Loucy (cell line): ENCODE measurements at regions not wholly inside any gene's neighbourhood (a gene's known extent, or its start where the extent isn't known, plus 50 kb on each side); places are given as distances from the start of the nearest gene placed in this dataset.

ENCODE experiments used
- H2AFZ ChIP-seq: fragments of 200-600 bp; sonication (generic); 2 replicates; pipeline ENCODE4 v1.6.0; 2016; ENCODE audit warnings: antibody characterized with exemption, mild to moderate bottlenecking, low read length, moderate library complexity
- H3F3A ChIP-seq: fragments of 200-600 bp; 2 replicates; pipeline ENCODE4 v1.6.0; 2016; ENCODE audit warnings: antibody characterized with exemption, low read depth, mild to moderate bottlenecking
- H3K27me3 ChIP-seq: fragments of 200-600 bp; sonication (generic); 2 replicates; pipeline ENCODE4 v1.6.1; 2014; ENCODE audit warnings: low read length, mild to moderate bottlenecking; ENCODE audit not compliant: insufficient read depth, poor library complexity, severe bottlenecking
- H3K36me3 ChIP-seq: fragments of 200-600 bp; sonication (generic); 2 replicates; pipeline ENCODE4 v1.6.1; 2016; ENCODE audit warnings: low read length; ENCODE audit not compliant: insufficient read depth
- H3K4me1 ChIP-seq: fragments of 200-600 bp; sonication (generic); 2 replicates; pipeline ENCODE4 v1.5.1; 2014; ENCODE audit warnings: low read length, mild to moderate bottlenecking; ENCODE audit not compliant: insufficient read depth, poor library complexity, severe bottlenecking
- H3K4me2 ChIP-seq: fragments of 200-600 bp; sonication (generic); 2 replicates; pipeline ENCODE4 v1.6.0; 2014; ENCODE audit warnings: antibody characterized with exemption, low read length, low read depth, mild to moderate bottlenecking; ENCODE audit not compliant: poor library complexity, severe bottlenecking
- H3K4me3 ChIP-seq: fragments of 200-600 bp; sonication (generic); 2 replicates; pipeline ENCODE4 v1.5.1; 2014; ENCODE audit warnings: low read length, mild to moderate bottlenecking, mixed read lengths; ENCODE audit not compliant: poor library complexity, severe bottlenecking
- H3K79me2 ChIP-seq: fragments of 200-600 bp; sonication (generic); 2 replicates; pipeline ENCODE4 v1.6.1; 2014; ENCODE audit warnings: low read length; ENCODE audit not compliant: insufficient read depth
- H3K9ac ChIP-seq: fragments of 200-600 bp; sonication (generic); 2 replicates; pipeline ENCODE4 v1.6.0; 2014; ENCODE audit warnings: mild to moderate bottlenecking, low read depth, low read length, moderate library complexity; ENCODE audit not compliant: poor library complexity, severe bottlenecking
- H3K9me2 ChIP-seq: fragments of 200-600 bp; sonication (generic); replicated peaks from 2 replicates; pipeline ENCODE4 v1.6.1; 2016; ENCODE audit warnings: low read depth, low read length, mixed read lengths
- H3K9me3 ChIP-seq: fragments of 200-600 bp; sonication (generic); 2 replicates; pipeline ENCODE4 v1.6.1; 2014; ENCODE audit warnings: mild to moderate bottlenecking, antibody characterized with exemption, low read length, low read depth; ENCODE audit not compliant: insufficient read depth
- H4K20me1 ChIP-seq: fragments of 200-600 bp; sonication (generic); 2 replicates; pipeline ENCODE4 v1.6.0; 2014; ENCODE audit warnings: antibody characterized with exemption, low read length, mild to moderate bottlenecking; ENCODE audit not compliant: insufficient read depth, poor library complexity, severe bottlenecking
- CTCF ChIP-seq: fragments of 200-600 bp; sonication (generic); conservative IDR thresholded peaks from 2 replicates; pipeline ENCODE4 v1.5.1; 2014; ENCODE audit warnings: mild to moderate bottlenecking, antibody characterized with exemption, low read length
- EZH2phosphoT487 ChIP-seq: fragments of 200-600 bp; IDR thresholded peaks from 2 replicates; pipeline ENCODE4 v1.6.1; 2018; ENCODE audit warnings: antibody characterized with exemption, mild to moderate bottlenecking, moderate library complexity, borderline replicate concordance

DNA sequence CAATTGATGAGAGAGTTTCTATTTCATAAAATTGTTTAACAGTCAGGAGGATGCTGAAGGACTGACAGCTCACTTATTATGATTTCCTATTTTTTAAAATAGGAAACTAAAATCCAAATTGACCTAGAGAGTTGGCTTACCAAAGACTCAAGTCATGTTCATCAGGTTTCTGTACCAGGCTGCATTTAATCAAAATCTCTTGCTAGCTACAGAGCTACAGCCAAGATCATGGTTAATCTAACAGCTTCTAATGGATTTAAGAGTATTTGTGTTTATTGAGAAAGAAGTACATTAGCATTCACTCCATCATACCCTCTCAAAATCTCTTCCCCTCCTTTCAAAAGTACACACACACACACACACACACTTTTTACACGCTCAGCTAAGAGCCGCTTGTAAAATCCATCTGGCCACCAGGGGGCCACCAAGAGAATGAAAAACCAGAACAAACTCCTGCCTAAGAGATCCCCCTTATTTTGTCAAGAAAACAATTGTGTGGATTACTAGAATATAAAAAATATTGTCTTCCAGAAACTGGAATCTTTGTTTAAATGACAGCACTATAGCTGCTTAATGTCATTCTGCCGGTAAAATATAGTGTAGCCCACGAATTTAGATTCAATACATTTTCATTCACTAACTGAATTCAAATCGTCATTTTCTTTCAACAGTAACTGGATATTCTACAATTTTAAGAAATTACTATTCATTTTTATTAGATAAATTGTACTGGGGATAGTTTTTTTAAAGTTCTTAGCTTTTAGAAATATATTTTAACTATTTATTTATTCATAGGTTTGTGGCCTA lies 334.0 kb downstream of the BTG1 start:
- no peaks in the 10 kb centered on the region for H3F3A ChIP-seq
- no peak overlapping the region for H2AFZ ChIP-seq
- H3K79me2 ChIP-seq = no peaks in the 10 kb centered on the region
- no peaks in the 10 kb centered on the region for H3K4me1 ChIP-seq
- H3K9me2 ChIP-seq = no peaks in the 10 kb centered on the region
- no peak for TF ChIP-seq EZH2phosphoT487
- peak; percentile 93 for TF ChIP-seq CTCF
- H3K9me3 ChIP-seq = no peaks in the 10 kb centered on the region
- no peak overlapping the region for H3K4me2 ChIP-seq
- no peaks in the 10 kb centered on the region for H4K20me1 ChIP-seq
- no peaks in the 10 kb centered on the region for H3K36me3 ChIP-seq
- H3K27me3 ChIP-seq = no peaks in the 10 kb centered on the region
- H3K9ac ChIP-seq = no peak overlapping the region
- H3K4me3 ChIP-seq = no peak overlapping the region

- H2AFZ ChIP-seq = no peak overlapping the region
- TF ChIP-seq EZH2phosphoT487 = no peak
- no peak for TF ChIP-seq CTCF
- H3K79me2 ChIP-seq = no peaks in the 10 kb centered on the region
- H3K4me1 ChIP-seq = no peaks in the 10 kb centered on the region
- H3F3A ChIP-seq = no peaks in the 10 kb centered on the region
- no peaks in the 10 kb centered on the region for H3K9me2 ChIP-seq
- H3K9me3 ChIP-seq = no peaks in the 10 kb centered on the region
- H3K27me3 ChIP-seq = no peaks in the 10 kb centered on the region
- no peak overlapping the region for H3K9ac ChIP-seq
- H3K4me3 ChIP-seq = no peak overlapping the region
- H4K20me1 ChIP-seq = no peaks in the 10 kb centered on the region
- H3K4me2 ChIP-seq = no peak overlapping the region
- no peaks in the 10 kb centered on the region for H3K36me3 ChIP-seq
Observed at GRCh38 chr12:91810531-91811451, 334.9 kb downstream of the BTG1 start.

DNA sequence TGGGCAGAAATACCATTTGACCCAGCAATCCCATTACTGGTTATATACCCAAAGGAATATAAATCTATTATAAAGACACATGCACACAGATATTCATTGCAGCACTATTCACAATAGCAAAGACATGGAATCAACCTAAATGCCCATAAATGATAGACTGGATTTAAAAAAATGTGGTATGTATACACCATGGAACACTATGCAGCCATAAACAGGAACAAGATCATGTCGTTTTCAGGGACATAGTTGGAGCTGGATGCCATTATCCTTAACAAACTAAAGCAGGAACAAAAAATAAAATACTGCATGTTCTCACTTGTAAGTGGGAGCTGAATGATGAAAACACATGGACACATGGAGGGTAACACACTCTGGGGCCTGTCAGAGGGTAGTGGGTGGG lies 335.6 kb downstream of the BTG1 start:
- H3F3A ChIP-seq = no peaks in the 10 kb centered on the region
- H3K79me2 ChIP-seq = no peaks in the 10 kb centered on the region
- H3K4me1 ChIP-seq = no peaks in the 10 kb centered on the region
- no peak overlapping the region for H3K4me3 ChIP-seq
- no peaks in the 10 kb centered on the region for H3K9me2 ChIP-seq
- H2AFZ ChIP-seq = no peak overlapping the region
- H4K20me1 ChIP-seq = no peaks in the 10 kb centered on the region
- TF ChIP-seq CTCF (no peak), EZH2phosphoT487 (no peak)
- no peaks in the 10 kb centered on the region for H3K36me3 ChIP-seq
- no peaks in the 10 kb centered on the region for H3K27me3 ChIP-seq
- H3K9ac ChIP-seq = no peak overlapping the region
- no peak overlapping the region for H3K4me2 ChIP-seq
- no peaks in the 10 kb centered on the region for H3K9me3 ChIP-seq
